ENCODE measurements at regions not wholly inside any gene's neighbourhood (a gene's known extent, or its start where the extent isn't known, plus 50 kb on each side); places are given as distances from the start of the nearest gene placed in this dataset.
A peak's percentile ranks its signal among the peaks of the same experiment; 100 is the strongest.

DNA sequence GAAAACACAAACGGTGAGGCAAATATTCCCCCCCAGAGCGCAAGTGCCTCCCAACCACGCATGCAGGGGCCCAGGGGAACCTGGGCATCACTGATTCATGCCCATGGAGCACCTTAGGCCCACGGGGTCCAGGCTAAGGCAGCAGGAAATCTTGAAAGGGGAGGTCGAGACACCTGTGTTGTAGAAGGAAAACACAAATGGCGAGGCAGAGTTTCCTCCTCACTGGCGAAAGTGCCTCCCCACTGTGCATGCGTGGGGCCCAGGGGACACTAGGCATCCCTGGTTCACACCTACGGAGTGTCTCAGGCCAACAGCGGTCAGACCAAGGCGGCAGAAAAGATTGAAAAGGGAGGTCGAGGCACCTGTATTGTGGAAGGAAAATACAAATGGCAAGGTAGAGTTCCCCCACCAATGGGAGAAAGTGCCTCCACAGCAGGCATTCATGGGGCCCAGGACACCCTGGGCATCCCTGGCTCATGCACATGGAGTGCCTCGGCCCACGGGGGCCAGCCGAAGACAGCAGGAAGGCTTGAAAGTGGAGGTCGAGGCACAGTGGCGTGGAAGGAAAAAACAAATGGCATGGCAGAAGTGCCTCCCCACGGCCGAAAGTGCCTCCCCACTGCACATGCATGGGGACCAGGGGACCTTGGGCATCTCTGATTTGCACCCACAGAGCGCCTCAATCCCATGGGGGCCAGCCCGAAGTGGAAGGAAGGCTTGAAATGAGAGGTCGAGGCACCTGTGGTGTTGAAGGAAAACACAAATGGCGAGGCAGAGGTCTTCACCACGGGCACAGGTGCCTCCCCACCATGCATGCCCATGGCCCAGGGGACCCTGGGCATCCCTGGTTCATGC lies 368.8 kb downstream of the ALG10 start:
- Mint-ChIP-seq H3K9me3 (peaks cover 15% of the 10 kb centered on the region), H3K27ac (no peak overlapping the region), H3K36me3 (peaks cover 4% of the 10 kb centered on the region), H3K4me1 (ENCODE audit: low read depth) (no peaks in the 10 kb centered on the region), H3K27me3 (peaks cover 3% of the 10 kb centered on the region), H3K4me3 (no peak overlapping the region)
- DNase-seq = no peak
- POLR2A ChIA-PET = no interaction called here
- intact Hi-C loops (cut with micrococcal nuclease) = no loop called here
- CTCF ChIA-PET = no interaction called here

DNA sequence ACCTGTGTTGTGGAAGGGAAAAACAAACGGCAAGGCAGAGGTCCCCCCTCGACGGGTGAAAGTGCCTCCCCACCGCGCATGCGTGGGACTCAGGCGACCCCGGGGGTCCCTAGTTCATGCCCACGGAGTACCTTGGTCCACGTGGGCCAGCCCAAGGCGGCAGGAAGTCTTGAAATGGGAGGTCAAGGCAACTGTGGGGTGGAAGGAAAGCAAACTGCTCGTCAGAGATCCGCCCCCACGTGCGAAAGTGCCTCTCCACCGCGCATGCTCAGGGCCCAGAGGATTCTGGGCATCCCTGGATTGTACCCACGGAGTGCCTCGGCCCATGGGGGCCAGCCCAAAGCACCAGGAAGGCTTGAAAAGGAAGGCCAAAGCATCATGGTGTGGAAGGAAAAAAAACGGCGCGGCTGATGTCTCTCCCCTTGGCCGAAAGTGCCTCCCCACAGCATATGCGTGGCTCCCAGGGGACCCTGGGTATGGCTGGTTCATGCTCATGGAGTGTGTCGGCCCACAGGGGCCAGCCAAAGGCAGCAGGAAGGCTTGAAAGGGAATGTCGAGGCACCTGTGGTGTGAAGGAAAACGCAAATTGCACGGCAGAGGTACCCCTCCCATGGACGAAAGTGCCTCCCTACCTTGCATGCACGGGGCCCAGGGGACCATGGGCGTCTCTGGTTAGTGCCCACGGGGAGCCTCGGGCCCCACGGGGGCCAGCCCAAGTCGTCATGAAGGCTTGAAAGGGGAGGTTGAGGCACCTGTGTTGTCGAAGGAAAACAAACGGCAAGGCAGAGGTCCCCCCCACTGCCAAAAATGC lies 369.7 kb downstream of the ALG10 start:
- ChIA-PET CTCF (no interaction called here), POLR2A (no interaction called here)
- Mint-ChIP-seq H3K27me3 (peaks cover 3% of the 10 kb centered on the region), H3K9me3 (peaks cover 15% of the 10 kb centered on the region), H3K36me3 (no peaks in the 10 kb centered on the region), H3K4me3 (no peak overlapping the region), H3K27ac (no peak overlapping the region), H3K4me1 (ENCODE audit: low read depth) (no peaks in the 10 kb centered on the region)
- DNase-seq = no peak
- intact Hi-C loops (cut with micrococcal nuclease) = no loop called here

- Mint-ChIP-seq H3K4me1 (ENCODE audit: low read depth) (no peaks in the 10 kb centered on the region), H3K27me3 (peaks cover 3% of the 10 kb centered on the region), H3K9me3 (peaks cover 15% of the 10 kb centered on the region), H3K4me3 (no peak overlapping the region), H3K27ac (no peak overlapping the region), H3K36me3 (no peaks in the 10 kb centered on the region)
- intact Hi-C loops (cut with micrococcal nuclease) = no loop called here
- DNase-seq = no peak
- ChIA-PET CTCF (no interaction called here), POLR2A (no interaction called here)
Observed at GRCh38 chr12:34392741-34393085, 370.4 kb downstream of the ALG10 start.

GRCh38 chr12:34393086-34393820 lies 371.0 kb downstream of the ALG10 start:
- Mint-ChIP-seq H3K36me3 (no peaks in the 10 kb centered on the region), H3K9me3 (peaks cover 15% of the 10 kb centered on the region), H3K27ac (no peak overlapping the region), H3K27me3 (peaks cover 3% of the 10 kb centered on the region), H3K4me1 (ENCODE audit: low read depth) (no peaks in the 10 kb centered on the region), H3K4me3 (no peak overlapping the region)
- ChIA-PET POLR2A (no interaction called here), CTCF (no interaction called here)
- no peak for DNase-seq
- intact Hi-C loops (cut with micrococcal nuclease) = no loop called here

DNA sequence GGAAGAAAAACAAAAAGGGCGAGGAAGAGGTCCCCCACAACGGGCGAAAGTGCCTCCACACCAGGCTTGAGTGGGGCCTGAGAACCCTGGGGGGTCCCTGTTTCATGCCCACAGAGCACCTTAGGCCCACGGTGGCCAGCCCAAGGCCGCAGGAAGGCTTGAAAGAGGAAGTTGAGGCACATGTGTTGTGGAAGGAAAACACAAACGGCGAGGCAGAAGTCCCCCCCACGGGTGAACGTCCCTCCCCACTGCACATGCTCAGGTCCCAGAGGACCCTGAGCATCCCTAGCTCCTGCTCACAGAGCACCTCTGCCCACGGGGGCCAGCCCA lies 371.5 kb downstream of the ALG10 start:
- Mint-ChIP-seq H3K27ac (no peak overlapping the region), H3K9me3 (peaks cover 15% of the 10 kb centered on the region), H3K27me3 (peaks cover 3% of the 10 kb centered on the region), H3K4me1 (ENCODE audit: low read depth) (no peaks in the 10 kb centered on the region), H3K36me3 (no peaks in the 10 kb centered on the region), H3K4me3 (no peak overlapping the region)
- ChIA-PET POLR2A (no interaction called here), CTCF (no interaction called here)
- intact Hi-C loops (cut with micrococcal nuclease) = no loop called here
- no peak for DNase-seq

- Mint-ChIP-seq H3K4me1 (ENCODE audit: low read depth) (no peaks in the 10 kb centered on the region), H3K27me3 (peaks cover 2% of the 10 kb centered on the region), H3K9me3 (peaks cover 16% of the 10 kb centered on the region), H3K36me3 (no peaks in the 10 kb centered on the region), H3K4me3 (no peak overlapping the region), H3K27ac (no peak overlapping the region)
- DNase-seq = no peak
- POLR2A ChIA-PET = no interaction called here
- CTCF ChIA-PET = no interaction called here
- intact Hi-C loops (cut with micrococcal nuclease) = no loop called here
Observed at GRCh38 chr12:34394211-34395055, 372.1 kb downstream of the ALG10 start.

GRCh38 chr12:34395056-34396005 lies 373.0 kb downstream of the ALG10 start:
- no peak for DNase-seq
- Mint-ChIP-seq H3K4me1 (ENCODE audit: low read depth) (no peaks in the 10 kb centered on the region), H3K36me3 (no peaks in the 10 kb centered on the region), H3K27ac (no peak overlapping the region), H3K4me3 (no peak overlapping the region), H3K9me3 (peaks cover 16% of the 10 kb centered on the region), H3K27me3 (no peaks in the 10 kb centered on the region)
- ChIA-PET POLR2A (no interaction called here), CTCF (no interaction called here)
- intact Hi-C loops (cut with micrococcal nuclease) = no loop called here

DNA sequence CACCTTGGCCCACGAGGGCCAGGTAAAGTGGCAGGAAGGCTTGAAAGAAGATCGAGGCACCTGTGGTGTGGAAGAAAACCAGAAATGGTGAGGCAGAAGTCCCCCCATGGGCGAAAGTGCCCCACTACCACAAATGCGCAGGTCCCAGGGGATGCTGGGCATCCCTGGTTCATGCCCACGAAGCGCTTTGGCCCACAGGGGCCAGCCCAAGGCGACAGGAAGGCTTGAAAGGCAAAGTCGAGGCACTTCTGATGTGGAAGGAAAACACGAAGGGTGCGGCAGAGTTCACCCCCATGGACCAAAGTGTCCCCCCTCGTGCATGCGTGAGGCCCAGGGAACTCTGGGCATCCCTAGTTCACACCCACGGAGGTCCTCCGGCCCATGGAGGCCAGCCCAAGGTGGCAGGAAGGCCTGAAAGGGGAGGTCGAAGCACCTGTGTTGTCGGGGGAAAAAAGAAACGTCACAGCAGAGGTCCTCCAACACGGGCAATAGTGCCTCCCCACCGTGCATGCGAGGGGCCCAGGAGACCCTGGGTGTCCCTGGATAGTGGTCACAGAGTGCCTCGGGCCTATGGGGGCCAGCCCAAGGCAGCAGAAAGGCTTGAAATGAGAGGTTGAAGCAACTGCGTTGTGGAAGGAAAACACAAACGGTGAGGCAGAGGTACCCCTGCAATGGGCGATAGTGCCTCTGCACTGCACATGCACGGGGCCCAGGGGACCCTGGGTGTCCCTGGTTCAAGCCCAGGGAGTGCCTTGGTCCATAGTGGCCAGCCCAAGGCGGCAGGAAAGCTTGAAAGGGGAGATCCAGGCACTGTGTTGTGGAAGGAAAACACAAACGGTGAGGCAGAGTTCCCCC lies 373.9 kb downstream of the ALG10 start:
- POLR2A ChIA-PET = no interaction called here
- CTCF ChIA-PET = no interaction called here
- H3K4me1 Mint-ChIP-seq (ENCODE audit: low read depth) = no peaks in the 10 kb centered on the region
- H3K27ac Mint-ChIP-seq = no peak overlapping the region
- peaks cover 19% of the 10 kb centered on the region for H3K9me3 Mint-ChIP-seq
- no peaks in the 10 kb centered on the region for H3K27me3 Mint-ChIP-seq
- no peak overlapping the region for H3K4me3 Mint-ChIP-seq
- no peaks in the 10 kb centered on the region for H3K36me3 Mint-ChIP-seq
- peak; percentile 1 for DNase-seq
- intact Hi-C loops (cut with micrococcal nuclease) = no loop called here

GRCh38 chr12:34396861-34397590 lies 374.7 kb downstream of the ALG10 start:
- Mint-ChIP-seq H3K27ac (no peak overlapping the region), H3K9me3 (peaks cover 18% of the 10 kb centered on the region), H3K27me3 (no peaks in the 10 kb centered on the region), H3K36me3 (no peaks in the 10 kb centered on the region), H3K4me1 (ENCODE audit: low read depth) (no peaks in the 10 kb centered on the region), H3K4me3 (no peak overlapping the region)
- intact Hi-C loops (cut with micrococcal nuclease) = no loop called here
- ChIA-PET POLR2A (no interaction called here), CTCF (no interaction called here)
- peak; percentile 4 for DNase-seq

- H3K4me3 Mint-ChIP-seq = no peak overlapping the region
- H3K9me3 Mint-ChIP-seq = peaks cover 25% of the 10 kb centered on the region
- H3K27ac Mint-ChIP-seq = no peak overlapping the region
- H3K27me3 Mint-ChIP-seq = no peaks in the 10 kb centered on the region
- CTCF ChIA-PET = no interaction called here
- peak; percentile 6 for DNase-seq
- H3K4me1 Mint-ChIP-seq (ENCODE audit: low read depth) = no peaks in the 10 kb centered on the region
- POLR2A ChIA-PET = no interaction called here
- H3K36me3 Mint-ChIP-seq = no peaks in the 10 kb centered on the region
- intact Hi-C loops (cut with micrococcal nuclease) = no loop called here
Observed at GRCh38 chr12:34397591-34398365, 375.5 kb downstream of the ALG10 start.

Data from activated CD4-positive, alpha-beta memory T cell treated with anti-CD3 and anti-CD28 coated beads for 36 hours (primary cell).